ENCODE measurements at regions not wholly inside any gene's neighbourhood (a gene's known extent, or its start where the extent isn't known, plus 50 kb on each side); places are given as distances from the start of the nearest gene placed in this dataset.

GRCh38 chr3:84877092-84877491 is 81.7 kb upstream of the CADM2 start:
- DNase-seq (ENCODE audit: low read depth), result no peak

GRCh38 chr3:84881288-84881687 is 77.5 kb upstream of the CADM2 start:
- no peak for DNase-seq (ENCODE audit: low read depth)

GRCh38 chr3:84885199-84885882 is 73.4 kb upstream of the CADM2 start:
- no peak for DNase-seq (ENCODE audit: low read depth)

- no peak for DNase-seq (ENCODE audit: low read depth)
Observed at GRCh38 chr3:84891851-84892250, 66.9 kb upstream of the CADM2 start.

DNA sequence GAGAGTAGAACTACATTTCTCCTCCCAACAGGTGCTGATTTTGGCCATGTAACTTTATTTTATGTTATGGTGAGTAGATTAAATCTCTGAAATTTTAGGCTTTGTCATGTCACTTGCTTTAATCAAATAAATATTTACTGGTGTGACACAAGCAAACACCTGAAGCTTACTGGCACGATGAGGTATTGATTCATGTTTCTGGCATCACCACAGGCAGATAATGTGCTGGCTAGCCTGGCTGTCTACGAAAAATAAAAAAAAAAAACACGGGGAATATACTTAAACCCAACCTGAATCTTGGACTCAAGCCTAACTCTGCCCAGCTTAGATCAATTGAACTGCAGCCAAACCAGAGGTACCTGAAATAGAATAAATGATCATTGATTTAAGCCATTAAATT is 65.6 kb upstream of the CADM2 start:
- no peak for DNase-seq (ENCODE audit: low read depth)

DNA sequence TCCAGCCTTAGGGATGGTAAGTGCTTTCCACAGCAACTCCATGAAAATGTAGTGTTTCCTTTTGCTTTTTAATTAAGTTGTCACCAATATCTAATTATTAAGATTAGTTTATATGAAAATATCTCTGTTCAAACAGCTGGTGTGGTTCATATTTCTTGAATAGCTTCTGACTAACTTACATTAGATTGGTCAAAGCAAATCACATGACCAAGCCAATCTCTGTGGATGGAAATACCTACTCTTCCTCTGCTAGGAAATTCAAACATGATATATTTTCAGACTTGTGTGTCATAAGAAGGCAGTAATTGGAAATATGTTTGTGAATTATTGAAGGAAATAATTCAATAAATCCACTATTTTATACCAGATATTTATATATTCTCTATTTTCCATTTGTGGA is 54.6 kb upstream of the CADM2 start:
- no peak for DNase-seq (ENCODE audit: low read depth)

DNA sequence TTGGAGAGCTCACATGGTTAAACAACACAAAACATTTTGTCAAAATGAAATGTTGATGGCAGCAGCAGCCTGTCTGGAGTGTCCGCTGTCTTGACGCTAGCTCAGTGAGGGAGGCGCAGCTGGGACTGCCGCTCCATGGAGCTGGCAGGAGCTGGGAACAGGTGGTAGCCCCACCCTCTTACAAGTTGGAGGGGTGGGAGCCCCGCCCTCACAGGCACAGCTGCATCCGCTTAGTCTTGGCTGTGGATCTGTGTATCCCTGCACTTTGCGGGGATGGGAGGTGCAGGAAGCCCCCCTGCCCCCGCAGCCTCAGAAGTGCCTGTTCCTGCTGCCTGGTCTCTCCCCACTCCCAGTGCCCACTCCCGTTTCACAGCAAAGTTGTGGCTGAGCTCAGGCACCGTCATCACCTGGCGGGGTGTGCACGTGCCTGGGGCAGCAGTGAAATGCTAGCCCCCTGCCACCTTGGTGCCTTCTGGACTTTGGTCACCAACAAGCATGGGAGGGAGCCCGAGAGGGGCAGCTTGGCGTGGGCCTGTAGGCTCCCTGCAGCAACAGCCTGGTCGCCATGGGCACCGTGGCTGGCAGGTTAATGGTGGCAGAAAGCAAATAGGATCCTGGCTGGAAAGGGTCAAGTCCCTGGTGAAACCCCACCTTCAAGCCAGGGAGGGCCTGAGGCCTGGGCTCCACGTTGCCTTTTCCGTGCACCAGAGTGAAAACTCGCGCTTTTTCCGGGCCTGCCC is 53.8 kb upstream of the CADM2 start:
- no peak for DNase-seq (ENCODE audit: low read depth)

- DNase-seq (ENCODE audit: low read depth), result no peak
Observed at GRCh38 chr3:84905556-84905920, 53.3 kb upstream of the CADM2 start.

- no peak for DNase-seq (ENCODE audit: low read depth)
Observed at GRCh38 chr3:84906065-84906464, 52.7 kb upstream of the CADM2 start.

Data from M059J (cell line).